OCI-LY3 (cell line): ENCODE measurements at regions not wholly inside any gene's neighbourhood (a gene's known extent, or its start where the extent isn't known, plus 50 kb on each side); places are given as distances from the start of the nearest gene placed in this dataset.

Experiments
- EZH2phosphoT487 ChIP-seq: fragments of 200-600 bp; shearing (Covaris generic); IDR thresholded peaks from 2 replicates; pipeline ENCODE4 v1.6.1; 2018; ENCODE audit warnings: antibody characterized with exemption, mixed run types, low read depth
- TF ChIP-seq, protein P1 (sequence below): fragments of 200-600, 300-600 bp; sonication (generic); IDR thresholded peaks from 2 replicates; pipeline ENCODE4 v1.5.1; 2014; ENCODE audit warnings: antibody characterized with exemption, low read length, low read depth

DNA sequence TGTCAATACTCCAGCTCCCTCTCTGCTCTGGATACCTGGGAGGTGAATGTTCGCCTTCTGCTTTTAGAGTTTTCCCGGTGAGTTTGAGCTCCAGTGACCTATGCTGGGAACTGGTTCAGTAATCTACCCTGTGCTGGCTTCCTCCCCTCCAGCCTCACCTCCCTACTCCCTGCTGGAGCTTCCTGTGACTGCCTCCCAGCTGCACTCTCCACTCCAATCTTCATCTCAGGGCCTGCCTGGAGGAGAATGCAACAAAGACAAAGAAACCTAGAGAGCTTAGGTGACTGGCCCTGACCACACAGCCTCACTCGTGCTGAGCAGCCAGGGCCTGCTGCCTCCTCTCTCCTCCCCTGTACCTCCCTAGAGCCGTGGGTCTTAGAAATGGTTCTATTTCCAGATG, 101.6 kb upstream of the FOXF1 start:
- TF ChIP-seq, protein P1, sequence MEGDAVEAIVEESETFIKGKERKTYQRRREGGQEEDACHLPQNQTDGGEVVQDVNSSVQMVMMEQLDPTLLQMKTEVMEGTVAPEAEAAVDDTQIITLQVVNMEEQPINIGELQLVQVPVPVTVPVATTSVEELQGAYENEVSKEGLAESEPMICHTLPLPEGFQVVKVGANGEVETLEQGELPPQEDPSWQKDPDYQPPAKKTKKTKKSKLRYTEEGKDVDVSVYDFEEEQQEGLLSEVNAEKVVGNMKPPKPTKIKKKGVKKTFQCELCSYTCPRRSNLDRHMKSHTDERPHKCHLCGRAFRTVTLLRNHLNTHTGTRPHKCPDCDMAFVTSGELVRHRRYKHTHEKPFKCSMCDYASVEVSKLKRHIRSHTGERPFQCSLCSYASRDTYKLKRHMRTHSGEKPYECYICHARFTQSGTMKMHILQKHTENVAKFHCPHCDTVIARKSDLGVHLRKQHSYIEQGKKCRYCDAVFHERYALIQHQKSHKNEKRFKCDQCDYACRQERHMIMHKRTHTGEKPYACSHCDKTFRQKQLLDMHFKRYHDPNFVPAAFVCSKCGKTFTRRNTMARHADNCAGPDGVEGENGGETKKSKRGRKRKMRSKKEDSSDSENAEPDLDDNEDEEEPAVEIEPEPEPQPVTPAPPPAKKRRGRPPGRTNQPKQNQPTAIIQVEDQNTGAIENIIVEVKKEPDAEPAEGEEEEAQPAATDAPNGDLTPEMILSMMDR: no peak
- TF ChIP-seq EZH2phosphoT487: no peak
